ENCODE measurements at regions not wholly inside any gene's neighbourhood (a gene's known extent, or its start where the extent isn't known, plus 50 kb on each side); places are given as distances from the start of the nearest gene placed in this dataset.

- no peak overlapping the region for H3K4me3 ChIP-seq (ENCODE audit: insufficient read depth, low read depth, low read length)
- H3K4me3 Mint-ChIP-seq (ENCODE audit: unreplicated experiment): no peak overlapping the region
- DNase-seq (ENCODE audit: low read depth) (no peak), FAIRE-seq (no peak)
- no peaks in the 10 kb centered on the region for H3K9me3 ChIP-seq (ENCODE audit: insufficient read depth, low read depth, low read length)
- H3K79me2 ChIP-seq (ENCODE audit: insufficient read depth, low read length): no peaks in the 10 kb centered on the region
- H3K27me3 ChIP-seq (ENCODE audit: insufficient read depth, low read length): peaks cover 2% of the 10 kb centered on the region
- no peaks in the 10 kb centered on the region for H3K4me1 Mint-ChIP-seq (ENCODE audit: low read depth, unreplicated experiment)
- H3K9ac ChIP-seq (ENCODE audit: low read length): no peak overlapping the region
- H3K9me3 Mint-ChIP-seq (ENCODE audit: unreplicated experiment): peaks cover 22% of the 10 kb centered on the region
- TF ChIP-seq, protein P1, sequence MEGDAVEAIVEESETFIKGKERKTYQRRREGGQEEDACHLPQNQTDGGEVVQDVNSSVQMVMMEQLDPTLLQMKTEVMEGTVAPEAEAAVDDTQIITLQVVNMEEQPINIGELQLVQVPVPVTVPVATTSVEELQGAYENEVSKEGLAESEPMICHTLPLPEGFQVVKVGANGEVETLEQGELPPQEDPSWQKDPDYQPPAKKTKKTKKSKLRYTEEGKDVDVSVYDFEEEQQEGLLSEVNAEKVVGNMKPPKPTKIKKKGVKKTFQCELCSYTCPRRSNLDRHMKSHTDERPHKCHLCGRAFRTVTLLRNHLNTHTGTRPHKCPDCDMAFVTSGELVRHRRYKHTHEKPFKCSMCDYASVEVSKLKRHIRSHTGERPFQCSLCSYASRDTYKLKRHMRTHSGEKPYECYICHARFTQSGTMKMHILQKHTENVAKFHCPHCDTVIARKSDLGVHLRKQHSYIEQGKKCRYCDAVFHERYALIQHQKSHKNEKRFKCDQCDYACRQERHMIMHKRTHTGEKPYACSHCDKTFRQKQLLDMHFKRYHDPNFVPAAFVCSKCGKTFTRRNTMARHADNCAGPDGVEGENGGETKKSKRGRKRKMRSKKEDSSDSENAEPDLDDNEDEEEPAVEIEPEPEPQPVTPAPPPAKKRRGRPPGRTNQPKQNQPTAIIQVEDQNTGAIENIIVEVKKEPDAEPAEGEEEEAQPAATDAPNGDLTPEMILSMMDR (IDR thresholded peaks at IDR 0.05; ENCODE audit: insufficient read depth, low read depth, low read length): no peak
- TF ChIP-seq EZH2 (IDR thresholded peaks at IDR 0.05; ENCODE audit: insufficient read depth, low read length): no peak
- no peak overlapping the region for H3K4me2 ChIP-seq (ENCODE audit: low read length)
- no peak overlapping the region for H3K27ac ChIP-seq (ENCODE audit: low read depth, low read length)
- no peaks in the 10 kb centered on the region for H3K4me1 ChIP-seq (ENCODE audit: insufficient read depth, low read length)
- no peak overlapping the region for H2AFZ ChIP-seq (ENCODE audit: low read depth, low read length)
- H3K27ac Mint-ChIP-seq (ENCODE audit: unreplicated experiment): no peak overlapping the region
- no peaks in the 10 kb centered on the region for H4K20me1 ChIP-seq (ENCODE audit: insufficient read depth, low read length)
- no peaks in the 10 kb centered on the region for H3K36me3 ChIP-seq (ENCODE audit: insufficient read depth, low read length)
- H3K36me3 Mint-ChIP-seq (ENCODE audit: low read depth, unreplicated experiment): peaks cover 3% of the 10 kb centered on the region
- H3K27me3 Mint-ChIP-seq (ENCODE audit: low read depth, unreplicated experiment): peaks cover 20% of the 10 kb centered on the region
Measured at GRCh38 chr11:44443836-44444769, 121.4 kb upstream of the CD82 start.

GRCh38 chr11:44444770-44445321 lies 120.6 kb upstream of the CD82 start:
- FAIRE-seq: no peak
- no peak overlapping the region for H3K4me3 ChIP-seq (ENCODE audit: insufficient read depth, low read depth, low read length)
- H3K4me2 ChIP-seq (ENCODE audit: low read length): no peak overlapping the region
- Mint-ChIP-seq H3K27me3 (ENCODE audit: low read depth, unreplicated experiment) (peaks cover 12% of the 10 kb centered on the region), H3K4me3 (ENCODE audit: unreplicated experiment) (no peak overlapping the region), H3K9me3 (ENCODE audit: unreplicated experiment) (peaks cover 17% of the 10 kb centered on the region), H3K4me1 (ENCODE audit: low read depth, unreplicated experiment) (no peaks in the 10 kb centered on the region), H3K27ac (ENCODE audit: unreplicated experiment) (no peak overlapping the region), H3K36me3 (ENCODE audit: low read depth, unreplicated experiment) (peaks cover 3% of the 10 kb centered on the region)
- no peaks in the 10 kb centered on the region for H3K9me3 ChIP-seq (ENCODE audit: insufficient read depth, low read depth, low read length)
- peaks cover 2% of the 10 kb centered on the region for H3K27me3 ChIP-seq (ENCODE audit: insufficient read depth, low read length)
- TF ChIP-seq, protein P1 (IDR thresholded peaks at IDR 0.05; ENCODE audit: insufficient read depth, low read depth, low read length): no peak
- TF ChIP-seq EZH2 (IDR thresholded peaks at IDR 0.05; ENCODE audit: insufficient read depth, low read length): no peak
- no peaks in the 10 kb centered on the region for H3K36me3 ChIP-seq (ENCODE audit: insufficient read depth, low read length)
- H3K4me1 ChIP-seq (ENCODE audit: insufficient read depth, low read length): no peaks in the 10 kb centered on the region
- no peak overlapping the region for H3K27ac ChIP-seq (ENCODE audit: low read depth, low read length)
- no peak overlapping the region for H3K9ac ChIP-seq (ENCODE audit: low read length)
- H2AFZ ChIP-seq (ENCODE audit: low read depth, low read length): no peak overlapping the region
- H4K20me1 ChIP-seq (ENCODE audit: insufficient read depth, low read length): no peaks in the 10 kb centered on the region
- no peak for DNase-seq (ENCODE audit: low read depth)
- no peaks in the 10 kb centered on the region for H3K79me2 ChIP-seq (ENCODE audit: insufficient read depth, low read length)

All from astrocyte (in vitro differentiated cells and primary cell).